LNCAP (cell line): ENCODE measurements at regions not wholly inside any gene's neighbourhood (a gene's known extent, or its start where the extent isn't known, plus 50 kb on each side); places are given as distances from the start of the nearest gene placed in this dataset.

Source experiments
- CTCF ChIP-seq: fragments of 450-650 bp; IDR thresholded peaks from 2 replicates; pipeline ENCODE4 v1.5.1; 2017; ENCODE audit warnings: mild to moderate bottlenecking

DNA sequence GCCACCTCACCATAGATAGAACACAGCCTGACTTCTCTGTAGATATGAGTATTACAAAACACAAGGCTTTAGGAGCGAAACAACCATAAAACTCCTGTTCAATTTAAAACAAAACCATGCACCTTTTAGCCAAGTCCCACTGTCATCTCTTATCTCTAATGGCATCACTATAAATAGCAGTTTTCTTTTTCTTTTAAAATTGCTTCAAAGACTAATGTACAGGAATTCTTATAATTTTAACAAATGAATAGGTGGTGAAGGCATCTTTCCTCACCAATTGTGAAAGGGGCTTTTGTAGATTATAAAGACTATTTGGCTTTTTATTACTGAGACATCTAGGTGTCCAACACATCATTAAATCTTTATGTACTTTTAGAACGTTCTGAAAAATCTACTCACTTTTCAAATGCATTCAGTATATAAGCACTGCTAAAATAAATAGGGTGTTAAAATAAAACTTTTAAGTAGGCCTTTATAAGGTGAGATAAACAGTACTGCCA is 205.7 kb upstream of the GRM3 start:
- TF ChIP-seq CTCF: no peak

DNA sequence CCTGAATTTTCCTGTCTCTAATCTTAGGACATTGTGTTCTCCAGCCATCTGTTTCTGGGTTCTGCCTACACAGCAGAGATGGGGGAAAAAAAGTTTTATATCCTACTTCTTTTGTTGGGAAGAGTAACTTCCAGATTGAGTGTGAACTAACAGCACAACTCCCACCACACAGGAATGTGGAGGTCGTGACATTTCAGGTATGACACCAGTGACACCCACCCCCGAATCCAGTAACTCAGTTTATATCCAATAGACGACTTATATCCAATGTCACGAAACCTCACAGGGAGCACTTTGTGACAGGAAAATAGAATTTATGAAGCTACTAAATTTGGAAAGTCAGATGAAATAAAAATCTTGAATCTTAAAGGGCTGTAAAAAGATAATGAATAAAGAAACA is 211.9 kb upstream of the GRM3 start:
- no peak for TF ChIP-seq CTCF

DNA sequence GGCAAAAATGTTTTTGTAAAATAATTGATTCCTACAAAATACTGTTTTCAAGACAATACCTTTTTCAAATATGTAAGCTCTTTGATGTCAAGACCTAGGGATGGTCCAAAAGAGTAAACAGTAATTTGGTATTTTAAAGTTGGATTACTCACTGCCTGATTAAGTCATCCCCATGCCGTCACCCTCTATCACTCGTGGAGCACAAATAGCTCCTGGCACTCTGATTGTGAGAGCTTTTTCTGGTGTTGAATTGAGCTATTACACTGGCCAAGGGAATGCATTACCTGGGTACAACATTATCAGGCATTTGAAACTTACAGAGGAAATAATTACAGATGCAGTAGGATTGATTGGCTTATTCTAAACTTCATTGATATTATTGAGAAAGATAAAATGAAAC is 231.9 kb upstream of the GRM3 start:
- no peak for TF ChIP-seq CTCF

DNA sequence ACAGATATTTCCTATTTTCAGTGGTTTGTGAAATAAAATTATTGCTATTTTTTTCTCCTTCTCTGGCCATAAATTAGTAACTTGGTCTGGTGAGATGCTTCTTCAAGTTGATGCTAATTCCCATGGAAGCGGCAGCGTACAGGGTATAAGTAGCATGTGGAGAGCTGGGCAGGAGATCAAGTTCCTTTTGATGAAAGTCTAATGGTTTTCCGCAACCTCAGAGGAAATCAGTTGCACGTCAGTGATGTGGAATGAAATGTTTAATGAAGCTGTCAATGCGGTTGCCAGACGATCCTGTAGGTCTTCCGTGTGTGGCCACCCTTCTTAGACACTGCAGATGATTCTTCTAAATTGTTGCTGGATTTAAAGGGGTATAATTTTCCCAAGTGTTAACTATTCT is 236.4 kb upstream of the GRM3 start:
- TF ChIP-seq CTCF: no peak

DNA sequence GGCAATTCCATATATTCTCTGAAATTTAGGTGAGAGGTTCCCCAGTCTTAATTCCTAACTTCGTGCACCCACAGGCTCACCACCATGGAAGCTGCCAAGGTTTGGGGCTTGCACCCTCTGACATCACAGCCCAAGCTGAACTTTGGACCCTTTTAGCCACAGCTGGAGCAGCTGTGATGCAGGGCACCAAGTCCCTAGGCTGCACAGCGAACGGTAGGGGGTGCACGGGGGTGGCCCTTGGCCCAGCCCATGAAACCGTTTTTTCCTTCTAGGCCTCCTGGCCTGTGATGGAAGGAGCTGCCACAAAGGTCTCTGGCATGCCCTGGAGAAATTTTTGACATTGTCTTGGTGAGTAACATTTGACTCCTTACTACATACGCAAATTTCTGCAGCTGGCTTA is 251.9 kb upstream of the GRM3 start:
- TF ChIP-seq CTCF: no peak

DNA sequence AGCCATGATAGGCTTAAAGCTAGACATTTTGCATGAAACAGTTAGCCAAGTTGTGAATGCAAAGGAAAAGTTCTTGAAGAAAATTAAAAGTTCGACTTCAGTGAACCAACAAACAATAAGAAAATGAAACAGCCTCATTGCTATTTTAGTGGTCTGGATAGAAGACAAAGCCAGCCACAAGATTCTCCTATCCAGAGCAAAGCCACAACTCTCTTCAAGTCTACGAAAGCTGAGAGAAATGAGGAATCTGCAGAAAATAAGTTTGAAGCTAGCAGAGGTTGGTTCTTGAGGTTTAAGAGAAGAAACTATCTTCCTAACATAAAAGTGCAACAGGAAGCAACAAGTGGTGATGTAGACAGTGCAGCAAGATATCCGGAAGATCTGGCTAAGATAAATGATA is 271.4 kb upstream of the GRM3 start:
- no peak for TF ChIP-seq CTCF

DNA sequence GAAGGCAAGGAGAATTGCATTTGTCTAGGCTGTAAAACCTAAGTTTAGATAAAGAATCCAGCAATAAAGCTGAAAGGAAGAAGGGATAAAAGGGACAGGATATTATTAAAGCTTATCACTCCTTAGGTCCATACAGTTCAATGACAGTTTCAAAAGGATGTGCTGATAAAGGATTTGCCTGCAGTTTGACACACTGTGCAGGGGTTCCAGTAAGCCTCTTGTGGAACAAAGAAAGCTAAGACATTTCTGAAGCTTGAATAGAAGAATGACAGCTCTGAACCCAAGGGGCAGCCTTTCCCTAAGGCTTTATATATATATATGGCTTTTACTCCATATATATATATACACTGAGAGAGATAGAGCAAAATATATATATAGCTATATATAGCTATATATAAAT is 276.8 kb upstream of the GRM3 start:
- no peak for TF ChIP-seq CTCF

DNA sequence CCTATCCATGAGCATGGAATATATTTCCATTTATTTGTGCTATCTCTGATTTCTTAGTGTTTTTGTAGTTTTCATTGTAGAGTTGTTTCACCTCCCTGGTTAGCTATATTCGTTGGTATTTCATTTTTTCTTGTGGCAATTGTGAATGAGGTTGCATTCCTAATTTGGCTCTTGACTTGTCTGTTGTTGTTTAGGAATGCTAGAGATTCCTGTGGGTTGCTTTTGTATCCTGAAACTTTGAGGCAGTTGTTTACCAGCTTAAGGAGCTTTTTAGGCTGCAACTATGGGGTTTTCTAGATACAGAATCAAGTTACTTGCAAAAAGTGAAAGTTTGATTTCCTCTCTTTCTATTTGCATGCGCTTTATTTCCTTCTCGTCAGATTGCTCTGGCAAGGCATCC is 304.7 kb upstream of the GRM3 start:
- TF ChIP-seq CTCF: no peak
